ENCODE measurements at regions not wholly inside any gene's neighbourhood (a gene's known extent, or its start where the extent isn't known, plus 50 kb on each side); places are given as distances from the start of the nearest gene placed in this dataset.
"Not testable (repeated sequence)": the region's sequence is repeated elsewhere in the genome, so short reads cannot be mapped to it uniquely, and the experiment has no call there.

- H2AFZ ChIP-seq (ENCODE audit: low read length); H4K91ac ChIP-seq (replicated peaks; ENCODE audit: insufficient read length, low read length); H3K36me3 ChIP-seq (ENCODE audit: control insufficient read depth in 2 of 4, insufficient read depth in 4 of 4, low read length in 3 of 4); H3K14ac ChIP-seq (ENCODE audit: insufficient read length); H3K4me1 ChIP-seq (replicated peaks in 1 of 4; ENCODE audit: control insufficient read depth in 3 of 4, insufficient read depth in 4 of 4, low read length in 3 of 4); POLR2A ChIA-PET (ENCODE audit: partially characterized antibody); CTCF ChIA-PET (ENCODE audit: partially characterized antibody); H2BK120ac ChIP-seq (replicated peaks; ENCODE audit: low read depth, low read length); H4K20me1 ChIP-seq (replicated peaks in 1 of 2; ENCODE audit: control insufficient read depth in 1 of 2, insufficient read depth in 2 of 2, low read length in 2 of 2); H3K9ac ChIP-seq (replicated peaks in 1 of 4; ENCODE audit: extremely low read depth in 1 of 4, low read depth in 3 of 4, low read length in 3 of 4); H2BK15ac ChIP-seq (ENCODE audit: low read length); H3K4me2 ChIP-seq (ENCODE audit: insufficient read depth in 1 of 2, low read depth in 2 of 2, low read length in 2 of 2); FAIRE-seq; H3K79me1 ChIP-seq (ENCODE audit: low read depth, low read length); H3K56ac ChIP-seq (replicated peaks; ENCODE audit: insufficient read length, low read depth, low read length); H3K27ac ChIP-seq (ENCODE audit: low read depth, low read length); H3K9me3 ChIP-seq (ENCODE audit: insufficient read depth in 2 of 2, low read depth in 1 of 2, low read length in 1 of 2); H3K27me3 ChIP-seq (replicated peaks in 1 of 4; ENCODE audit: control insufficient read depth in 3 of 4, extremely low read depth in 1 of 4, insufficient read depth in 3 of 4, low read length in 3 of 4); H3K79me2 ChIP-seq (ENCODE audit: control insufficient read depth in 1 of 2, insufficient read depth in 2 of 2, low read length in 2 of 2); H2BK5ac ChIP-seq (ENCODE audit: low read depth, low read length); H4K8ac ChIP-seq (ENCODE audit: extremely low read depth, insufficient read depth, low read length); H3K23me2 ChIP-seq (ENCODE audit: low read depth, low read length); H3K23ac ChIP-seq (ENCODE audit: insufficient read length); H3K18ac ChIP-seq (ENCODE audit: extremely low read depth, low read length); DNase-seq (ENCODE audit: low read depth in 1 of 2, low spot score in 2 of 2); H3K4ac ChIP-seq (replicated peaks; ENCODE audit: insufficient read length, low read depth, low read length); H3K4me3 ChIP-seq (ENCODE audit: extremely low read depth in 1 of 4, insufficient read depth in 2 of 4, low read depth in 3 of 4, low read length in 4 of 4); H2AK5ac ChIP-seq (ENCODE audit: low read depth, low read length); H4K5ac ChIP-seq (ENCODE audit: insufficient read length, low read depth, low read length); H2BK12ac ChIP-seq (ENCODE audit: low read depth, low read length); H2BK20ac ChIP-seq (ENCODE audit: low read length): not testable (repeated sequence)
- 52% methylated on average over 2 of the region's 2 CpGs; no CpG with 5 or more reads in 1 of the 2 experiments for WGBS, 2 experiments (ENCODE audit: extremely low coverage in 1 of 2, insufficient coverage in 1 of 2, insufficient read length in 1 of 2, insufficient replicate concordance in 2 of 2, low coverage in 1 of 2, low lambda C conversion rate in 2 of 2, missing lambda C conversion rate in 1 of 2)
These were observed 324.7 kb downstream of the SPATA31A6 start for GRCh38 chr9:42508111-42508510.

- H4K5ac ChIP-seq (ENCODE audit: insufficient read length, low read depth, low read length); H2BK15ac ChIP-seq (ENCODE audit: low read length); H3K4me2 ChIP-seq (ENCODE audit: insufficient read depth in 1 of 2, low read depth in 2 of 2, low read length in 2 of 2); H3K14ac ChIP-seq (ENCODE audit: insufficient read length); H4K20me1 ChIP-seq (replicated peaks in 1 of 2; ENCODE audit: control insufficient read depth in 1 of 2, insufficient read depth in 2 of 2, low read length in 2 of 2); H3K9ac ChIP-seq (replicated peaks in 1 of 4; ENCODE audit: extremely low read depth in 1 of 4, low read depth in 3 of 4, low read length in 3 of 4); POLR2A ChIA-PET (ENCODE audit: partially characterized antibody); H2AFZ ChIP-seq (ENCODE audit: low read length); H2AK5ac ChIP-seq (ENCODE audit: low read depth, low read length); H4K91ac ChIP-seq (replicated peaks; ENCODE audit: insufficient read length, low read length); H3K79me2 ChIP-seq (ENCODE audit: control insufficient read depth in 1 of 2, insufficient read depth in 2 of 2, low read length in 2 of 2); DNase-seq (ENCODE audit: low read depth in 1 of 2, low spot score in 2 of 2); H3K4me3 ChIP-seq (ENCODE audit: extremely low read depth in 1 of 4, insufficient read depth in 2 of 4, low read depth in 3 of 4, low read length in 4 of 4); H3K4ac ChIP-seq (replicated peaks; ENCODE audit: insufficient read length, low read depth, low read length); H3K18ac ChIP-seq (ENCODE audit: extremely low read depth, low read length); FAIRE-seq; H3K4me1 ChIP-seq (replicated peaks in 1 of 4; ENCODE audit: control insufficient read depth in 3 of 4, insufficient read depth in 4 of 4, low read length in 3 of 4); H2BK20ac ChIP-seq (ENCODE audit: low read length); CTCF ChIA-PET (ENCODE audit: partially characterized antibody); H2BK12ac ChIP-seq (ENCODE audit: low read depth, low read length); H3K23me2 ChIP-seq (ENCODE audit: low read depth, low read length); H3K56ac ChIP-seq (replicated peaks; ENCODE audit: insufficient read length, low read depth, low read length); H3K27ac ChIP-seq (ENCODE audit: low read depth, low read length); H3K9me3 ChIP-seq (ENCODE audit: insufficient read depth in 2 of 2, low read depth in 1 of 2, low read length in 1 of 2); H2BK120ac ChIP-seq (replicated peaks; ENCODE audit: low read depth, low read length); H3K36me3 ChIP-seq (ENCODE audit: control insufficient read depth in 2 of 4, insufficient read depth in 4 of 4, low read length in 3 of 4); H2BK5ac ChIP-seq (ENCODE audit: low read depth, low read length); H4K8ac ChIP-seq (ENCODE audit: extremely low read depth, insufficient read depth, low read length); H3K27me3 ChIP-seq (replicated peaks in 1 of 4; ENCODE audit: control insufficient read depth in 3 of 4, extremely low read depth in 1 of 4, insufficient read depth in 3 of 4, low read length in 3 of 4); H3K79me1 ChIP-seq (ENCODE audit: low read depth, low read length); H3K23ac ChIP-seq (ENCODE audit: insufficient read length): not testable (repeated sequence)
- WGBS, 2 experiments (ENCODE audit: extremely low coverage in 1 of 2, insufficient coverage in 1 of 2, insufficient read length in 1 of 2, insufficient replicate concordance in 2 of 2, low coverage in 1 of 2, low lambda C conversion rate in 2 of 2, missing lambda C conversion rate in 1 of 2) = no CpG with 5 or more reads among the region's 2 CpGs
These were observed 330.1 kb downstream of the SPATA31A6 start for GRCh38 chr9:42513535-42513934.
